ENCODE measurements at regions not wholly inside any gene's neighbourhood (a gene's known extent, or its start where the extent isn't known, plus 50 kb on each side); places are given as distances from the start of the nearest gene placed in this dataset.

DNA sequence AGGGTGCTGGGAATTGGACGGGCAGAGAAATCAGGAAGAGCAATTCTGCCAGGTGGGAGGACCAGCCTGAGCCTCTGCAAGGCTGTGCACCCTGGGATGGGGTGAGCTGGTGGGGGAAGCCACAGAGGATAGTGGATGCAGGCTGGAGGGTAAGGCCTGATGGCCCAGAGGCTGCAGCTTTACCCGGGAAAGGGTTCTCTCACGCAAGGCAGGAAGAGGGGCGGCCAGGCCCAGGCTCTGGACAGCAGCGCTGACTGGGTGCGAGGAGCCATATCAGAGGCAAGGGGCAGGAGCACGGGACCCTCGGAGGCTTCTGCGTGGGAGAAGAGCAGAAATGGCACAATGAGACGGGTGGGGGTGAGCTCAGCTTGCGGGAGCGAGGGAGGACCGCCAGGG lies 104.6 kb downstream of the SOX1 start:
- no peak overlapping the region for H2BK120ac ChIP-seq (replicated peaks; ENCODE audit: low read depth, low read length)
- FAIRE-seq (no peak), DNase-seq (ENCODE audit: low read depth in 1 of 2, low spot score in 2 of 2) (no peak)
- ChIA-PET POLR2A (ENCODE audit: partially characterized antibody) (interaction anchor here (1.4 kb wide), 1 partner anchor 11 kb away, joined by 4 read pairs; no protein-coding TSS in a partner anchor), CTCF (ENCODE audit: partially characterized antibody) (interaction anchor here (1.0 to 1.6 kb wide), 4 partner anchors 9 to 271 kb away, joined by 3 to 6 read pairs (median 5); no protein-coding TSS in a partner anchor)
- no peak overlapping the region for H3K4ac ChIP-seq (replicated peaks; ENCODE audit: insufficient read length, low read depth, low read length)
- H3K27ac ChIP-seq (ENCODE audit: low read depth, low read length): no peak overlapping the region
- no peaks in the 10 kb centered on the region for H3K36me3 ChIP-seq (ENCODE audit: control insufficient read depth in 2 of 4, insufficient read depth in 4 of 4, low read length in 3 of 4)
- no peaks in the 10 kb centered on the region for H4K20me1 ChIP-seq (replicated peaks in 1 of 2; ENCODE audit: control insufficient read depth in 1 of 2, insufficient read depth in 2 of 2, low read length in 2 of 2)
- no peak overlapping the region for H3K9ac ChIP-seq (replicated peaks in 1 of 4; ENCODE audit: extremely low read depth in 1 of 4, low read depth in 3 of 4, low read length in 3 of 4)
- no peak overlapping the region for H3K14ac ChIP-seq (ENCODE audit: insufficient read length)
- H3K9me3 ChIP-seq (ENCODE audit: insufficient read depth in 2 of 2, low read depth in 1 of 2, low read length in 1 of 2): peaks cover 0 to 7% of the 10 kb centered on the region in 2 experiments; a peak in 2 of 4 replicates
- no peaks in the 10 kb centered on the region for H3K79me2 ChIP-seq (ENCODE audit: control insufficient read depth in 1 of 2, insufficient read depth in 2 of 2, low read length in 2 of 2)
- H2BK15ac ChIP-seq (ENCODE audit: low read length): no peak overlapping the region
- H3K4me2 ChIP-seq (ENCODE audit: insufficient read depth in 1 of 2, low read depth in 2 of 2, low read length in 2 of 2): no peak overlapping the region
- peak overlapping the region; percentile 0; the same call in 1 of the 2 replicates for H4K8ac ChIP-seq (ENCODE audit: extremely low read depth, insufficient read depth, low read length)
- H3K56ac ChIP-seq (replicated peaks; ENCODE audit: insufficient read length, low read depth, low read length): no peak overlapping the region
- no peak overlapping the region for H2AFZ ChIP-seq (ENCODE audit: low read length)
- H3K4me1 ChIP-seq (replicated peaks in 1 of 4; ENCODE audit: control insufficient read depth in 3 of 4, insufficient read depth in 4 of 4, low read length in 3 of 4): no peaks in the 10 kb centered on the region
- H3K27me3 ChIP-seq (replicated peaks in 1 of 4; ENCODE audit: control insufficient read depth in 3 of 4, extremely low read depth in 1 of 4, insufficient read depth in 3 of 4, low read length in 3 of 4): no peaks in the 10 kb centered on the region
- H3K23me2 ChIP-seq (ENCODE audit: low read depth, low read length): no peaks in the 10 kb centered on the region
- no peak overlapping the region for H2BK5ac ChIP-seq (ENCODE audit: low read depth, low read length)
- H2BK12ac ChIP-seq (ENCODE audit: low read depth, low read length): no peak overlapping the region
- no peak overlapping the region for H3K23ac ChIP-seq (ENCODE audit: insufficient read length)
- WGBS, 2 experiments (ENCODE audit: extremely low coverage in 1 of 2, insufficient coverage in 1 of 2, insufficient read length in 1 of 2, insufficient replicate concordance in 2 of 2, low coverage in 1 of 2, low lambda C conversion rate in 2 of 2, missing lambda C conversion rate in 1 of 2): 91% methylated on average over 13 of the region's 13 CpGs; no CpG with 5 or more reads in 1 of the 2 experiments
- H3K79me1 ChIP-seq (ENCODE audit: low read depth, low read length): no peaks in the 10 kb centered on the region
- H2AK5ac ChIP-seq (ENCODE audit: low read depth, low read length): no peak overlapping the region
- H3K4me3 ChIP-seq (ENCODE audit: extremely low read depth in 1 of 4, insufficient read depth in 2 of 4, low read depth in 3 of 4, low read length in 4 of 4): no peak overlapping the region
- H4K91ac ChIP-seq (replicated peaks; ENCODE audit: insufficient read length, low read length): no peak overlapping the region
- no peak overlapping the region for H2BK20ac ChIP-seq (ENCODE audit: low read length)
- no peak overlapping the region for H4K5ac ChIP-seq (ENCODE audit: insufficient read length, low read depth, low read length)
- no peak overlapping the region for H3K18ac ChIP-seq (ENCODE audit: extremely low read depth, low read length)
- TF ChIP-seq SAP30 (IDR thresholded peaks at IDR 0.05; ENCODE audit: insufficient read depth, insufficient replicate concordance, low read length) (no peak), TCF12 (IDR thresholded peaks at IDR 0.05; ENCODE audit: low read depth, low read length) (no peak), KDM5A (IDR thresholded peaks at IDR 0.05; ENCODE audit: low read length) (no peak), SIX5 (IDR thresholded peaks at IDR 0.05; ENCODE audit: low read depth, low read length) (no peak), HDAC6 (IDR thresholded peaks at IDR 0.05; ENCODE audit: low read depth, low read length) (no peak), CHD2 (IDR thresholded peaks at IDR 0.05; ENCODE audit: low read length) (no peak), SUZ12 (IDR thresholded peaks at IDR 0.05; ENCODE audit: low read length) (no peak), SP1 (IDR thresholded peaks at IDR 0.05; ENCODE audit: low read depth, low read length) (no peak), CBX8 (IDR thresholded peaks at IDR 0.05; ENCODE audit: borderline replicate concordance, low read depth, low read length) (no peak), BACH1 (IDR thresholded peaks at IDR 0.05; ENCODE audit: low read length) (no peak), GABPA (IDR thresholded peaks at IDR 0.05; ENCODE audit: borderline replicate concordance, insufficient read depth, low read length) (no peak), SP4 (IDR thresholded peaks at IDR 0.05; ENCODE audit: low read length) (no peak), EP300 (IDR thresholded peaks at IDR 0.05; ENCODE audit: borderline replicate concordance in 1 of 2, low read depth in 2 of 2, low read length in 2 of 2) (no peak), POLR2A (IDR thresholded peaks at IDR 0.05; ENCODE audit: control extremely low read depth in 1 of 2, low read depth in 2 of 2, low read length in 2 of 2) (no peak), NRF1 (IDR thresholded peaks at IDR 0.05; ENCODE audit: low read depth, low read length) (no peak), CREB1 (IDR thresholded peaks at IDR 0.05) (no peak)
- TF ChIP-seq, protein P1, sequence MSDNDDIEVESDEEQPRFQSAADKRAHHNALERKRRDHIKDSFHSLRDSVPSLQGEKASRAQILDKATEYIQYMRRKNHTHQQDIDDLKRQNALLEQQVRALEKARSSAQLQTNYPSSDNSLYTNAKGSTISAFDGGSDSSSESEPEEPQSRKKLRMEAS (IDR thresholded peaks at IDR 0.05): no peak
